ENCODE measurements at regions not wholly inside any gene's neighbourhood (a gene's known extent, or its start where the extent isn't known, plus 50 kb on each side); places are given as distances from the start of the nearest gene placed in this dataset.
"Not testable (repeated sequence)": the region's sequence is repeated elsewhere in the genome, so short reads cannot be mapped to it uniquely, and the experiment has no call there.

DNA sequence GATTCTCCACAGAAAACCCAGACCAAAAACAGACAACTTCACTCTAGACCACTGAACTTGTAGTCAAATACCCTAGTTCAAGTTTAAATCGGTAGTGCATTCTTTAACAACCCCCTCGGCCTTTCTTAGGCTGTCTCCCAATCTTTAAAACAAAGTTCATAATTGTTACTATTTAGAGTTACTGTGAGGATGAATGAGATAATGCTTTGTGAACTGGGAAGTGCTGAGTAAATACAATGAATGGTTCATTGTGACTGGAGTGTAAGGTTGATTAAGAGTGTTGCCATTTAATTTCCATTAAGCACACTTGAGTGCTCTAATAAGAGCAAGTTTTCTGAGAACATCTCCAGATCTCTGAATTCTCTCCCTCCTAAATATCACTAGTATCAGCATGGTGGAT, 228.8 kb upstream of the PIK3R1 start:
- ATAC-seq (ENCODE audit: low read depth): no peak
- no peak overlapping the region for H3K27ac Mint-ChIP-seq
- H3K9me3 Mint-ChIP-seq: no peaks in the 10 kb centered on the region
- H3K4me1 Mint-ChIP-seq: peaks cover 5% of the 10 kb centered on the region
- no peak overlapping the region for H3K4me3 Mint-ChIP-seq
- no peak for DNase-seq (ENCODE audit: low spot score in 2 of 2)
- H3K36me3 Mint-ChIP-seq: no peaks in the 10 kb centered on the region
- peaks cover 3% of the 10 kb centered on the region for H3K27me3 Mint-ChIP-seq

GRCh38 chr5:67985686-67986387, 229.7 kb upstream of the PIK3R1 start:
- ATAC-seq (ENCODE audit: low read depth) (no peak), DNase-seq (ENCODE audit: low spot score in 2 of 2) (no peak)
- Mint-ChIP-seq H3K4me3 (no peak overlapping the region), H3K9me3 (no peaks in the 10 kb centered on the region), H3K4me1 (peaks cover 5% of the 10 kb centered on the region), H3K27ac (no peak overlapping the region), H3K27me3 (peaks cover 3% of the 10 kb centered on the region), H3K36me3 (no peaks in the 10 kb centered on the region)

- no peaks in the 10 kb centered on the region for H3K9me3 Mint-ChIP-seq
- peaks cover 5% of the 10 kb centered on the region for H3K4me1 Mint-ChIP-seq
- no peaks in the 10 kb centered on the region for H3K36me3 Mint-ChIP-seq
- no peak overlapping the region for H3K27ac Mint-ChIP-seq
- ATAC-seq (ENCODE audit: low read depth) (no peak), DNase-seq (ENCODE audit: low spot score in 2 of 2) (no peak)
- H3K27me3 Mint-ChIP-seq: peaks cover 3% of the 10 kb centered on the region
- H3K4me3 Mint-ChIP-seq: no peak overlapping the region
These were observed 231.0 kb upstream of the PIK3R1 start for GRCh38 chr5:67984546-67984945.

GRCh38 chr5:67983251-67984110, 232.1 kb upstream of the PIK3R1 start:
- H3K9me3 Mint-ChIP-seq: no peaks in the 10 kb centered on the region
- H3K4me1 Mint-ChIP-seq: peaks cover 3% of the 10 kb centered on the region
- no peaks in the 10 kb centered on the region for H3K27me3 Mint-ChIP-seq
- H3K36me3 Mint-ChIP-seq: no peaks in the 10 kb centered on the region
- DNase-seq (ENCODE audit: low spot score in 2 of 2): no peak
- ATAC-seq (ENCODE audit: low read depth): no peak
- no peak overlapping the region for H3K4me3 Mint-ChIP-seq
- H3K27ac Mint-ChIP-seq: no peak overlapping the region

DNA sequence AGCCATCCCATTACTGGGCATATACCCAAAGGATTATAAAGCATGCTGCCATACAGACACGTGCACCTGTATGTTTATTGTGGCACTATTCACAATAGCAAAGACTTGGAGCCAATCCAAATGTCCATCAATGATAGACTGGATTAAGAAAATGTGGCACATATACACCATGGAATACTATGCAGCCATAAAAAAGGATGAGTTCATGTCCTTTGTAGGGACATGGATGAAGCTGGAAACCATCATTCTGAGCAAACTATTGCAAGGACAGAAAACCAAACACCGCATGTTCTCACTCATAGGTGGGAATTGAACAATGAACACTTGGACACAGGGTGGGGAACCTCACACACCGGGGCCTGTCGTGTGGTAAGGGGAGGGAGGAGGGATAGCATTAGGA, 233.4 kb upstream of the PIK3R1 start:
- H3K36me3 Mint-ChIP-seq; H3K4me1 Mint-ChIP-seq; H3K27me3 Mint-ChIP-seq; H3K27ac Mint-ChIP-seq; H3K9me3 Mint-ChIP-seq; ATAC-seq (ENCODE audit: low read depth); DNase-seq (ENCODE audit: low spot score in 2 of 2); H3K4me3 Mint-ChIP-seq: not testable (repeated sequence)

DNA sequence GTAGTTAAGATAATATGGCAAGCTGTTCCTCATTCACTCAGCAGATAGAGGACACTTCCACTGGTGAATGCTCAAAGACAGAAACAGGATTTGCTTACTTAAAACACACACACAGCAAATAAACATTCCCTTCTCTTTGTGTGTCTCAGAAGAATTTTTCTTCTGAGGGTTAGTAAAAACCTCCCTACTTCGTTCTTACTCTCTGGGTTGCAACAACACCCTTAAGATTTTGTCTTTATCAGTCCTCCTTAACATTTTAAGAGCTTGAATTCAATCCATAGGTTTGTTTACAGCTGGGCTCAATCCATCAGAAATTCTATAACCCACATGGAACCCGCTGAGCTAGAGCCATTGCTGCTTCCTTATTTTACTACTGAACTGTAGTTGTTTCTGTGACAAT, 237.4 kb upstream of the PIK3R1 start:
- H3K4me3 Mint-ChIP-seq: no peak overlapping the region
- H3K27ac Mint-ChIP-seq: no peak overlapping the region
- no peaks in the 10 kb centered on the region for H3K36me3 Mint-ChIP-seq
- H3K4me1 Mint-ChIP-seq: peaks cover 3% of the 10 kb centered on the region
- DNase-seq (ENCODE audit: low spot score in 2 of 2) (no peak), ATAC-seq (ENCODE audit: low read depth) (no peak)
- H3K27me3 Mint-ChIP-seq: no peaks in the 10 kb centered on the region
- H3K9me3 Mint-ChIP-seq: no peaks in the 10 kb centered on the region

DNA sequence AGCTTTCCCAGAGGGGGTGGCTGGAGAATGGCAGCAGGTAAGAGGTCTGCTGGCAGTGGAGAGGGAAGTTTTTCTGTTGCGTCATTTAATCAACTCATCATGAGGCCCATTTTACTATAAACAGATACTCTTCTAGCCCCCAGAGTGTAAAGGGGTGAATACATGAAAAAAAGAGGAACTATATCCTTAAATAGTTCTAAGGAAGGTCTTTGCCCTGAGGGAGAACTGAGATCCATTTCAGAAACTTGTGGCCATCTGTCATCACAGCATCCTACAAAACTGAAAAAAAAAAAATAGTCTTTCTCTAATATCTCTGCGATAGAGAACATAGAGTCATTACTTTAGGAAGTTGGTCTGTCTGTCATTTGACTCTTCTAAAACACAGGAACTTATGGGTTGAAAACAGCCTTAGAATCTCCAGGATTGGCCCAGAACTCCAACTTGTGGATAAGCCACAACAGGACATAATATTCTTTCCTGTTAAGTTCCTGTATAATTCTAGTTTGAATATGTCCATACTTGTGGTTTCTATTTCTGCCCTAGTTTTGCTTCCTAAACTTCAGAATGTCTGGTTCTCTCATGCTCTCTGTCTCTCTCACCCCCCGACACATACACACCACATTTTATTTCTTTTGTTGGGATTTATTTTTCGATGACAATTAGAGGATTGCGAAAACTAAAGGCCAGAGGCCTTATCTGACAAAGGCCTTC, 238.5 kb upstream of the PIK3R1 start:
- no peak overlapping the region for H3K4me3 Mint-ChIP-seq
- peak; percentile 31 for ATAC-seq (ENCODE audit: low read depth)
- H3K4me1 Mint-ChIP-seq: no peaks in the 10 kb centered on the region
- DNase-seq (ENCODE audit: low spot score in 2 of 2): no peak
- H3K9me3 Mint-ChIP-seq: no peaks in the 10 kb centered on the region
- no peaks in the 10 kb centered on the region for H3K27me3 Mint-ChIP-seq
- no peak overlapping the region for H3K27ac Mint-ChIP-seq
- H3K36me3 Mint-ChIP-seq: no peaks in the 10 kb centered on the region

DNA sequence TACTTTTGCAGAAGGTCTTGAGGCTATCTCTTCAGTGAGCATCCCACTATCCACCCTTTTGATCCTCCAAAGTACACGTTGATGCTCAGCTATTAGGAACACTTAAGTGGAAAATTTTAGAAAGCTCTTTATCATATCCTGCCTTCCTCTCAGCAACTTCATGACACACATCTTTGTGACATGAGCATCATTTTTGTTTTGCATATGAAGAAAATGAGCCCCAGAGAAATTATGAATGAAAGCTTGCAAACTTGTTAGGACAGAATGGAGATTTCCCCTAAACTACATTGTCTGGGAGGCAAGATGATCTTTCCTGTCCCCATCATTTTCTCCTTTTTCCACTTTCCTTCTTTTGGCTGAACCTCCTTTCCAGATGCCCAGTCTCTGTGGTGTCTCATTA, 239.4 kb upstream of the PIK3R1 start:
- H3K4me3 Mint-ChIP-seq: no peak overlapping the region
- no peaks in the 10 kb centered on the region for H3K27me3 Mint-ChIP-seq
- no peak overlapping the region for H3K27ac Mint-ChIP-seq
- no peak for DNase-seq (ENCODE audit: low spot score in 2 of 2)
- H3K4me1 Mint-ChIP-seq: no peaks in the 10 kb centered on the region
- no peaks in the 10 kb centered on the region for H3K9me3 Mint-ChIP-seq
- no peak for ATAC-seq (ENCODE audit: low read depth)
- H3K36me3 Mint-ChIP-seq: no peaks in the 10 kb centered on the region

GRCh38 chr5:67974471-67974870, 241.1 kb upstream of the PIK3R1 start:
- no peaks in the 10 kb centered on the region for H3K9me3 Mint-ChIP-seq
- H3K36me3 Mint-ChIP-seq: no peaks in the 10 kb centered on the region
- no peak overlapping the region for H3K4me3 Mint-ChIP-seq
- H3K27ac Mint-ChIP-seq: no peak overlapping the region
- no peaks in the 10 kb centered on the region for H3K4me1 Mint-ChIP-seq
- ATAC-seq (ENCODE audit: low read depth) (no peak), DNase-seq (ENCODE audit: low spot score in 2 of 2) (no peak)
- no peaks in the 10 kb centered on the region for H3K27me3 Mint-ChIP-seq

DNA sequence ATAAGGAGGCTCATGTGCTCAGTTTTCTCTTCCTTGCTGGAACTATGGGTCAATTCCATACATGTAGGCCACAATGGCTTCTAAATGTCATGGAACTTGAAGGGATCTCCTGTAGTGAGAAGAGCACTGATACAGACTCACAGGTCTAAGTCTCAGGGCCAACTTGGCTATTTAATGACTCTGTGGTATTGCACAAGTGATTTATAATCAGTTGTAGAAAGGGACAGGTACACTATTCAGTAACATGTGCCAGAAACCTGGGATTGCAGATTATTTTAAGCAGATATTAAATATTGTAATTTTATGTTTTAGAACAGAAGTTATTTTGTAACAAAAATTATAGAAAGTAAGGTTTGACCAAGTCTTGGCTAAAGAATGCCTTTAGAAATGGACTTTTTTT, 241.5 kb upstream of the PIK3R1 start:
- H3K36me3 Mint-ChIP-seq: no peaks in the 10 kb centered on the region
- H3K27ac Mint-ChIP-seq: no peak overlapping the region
- H3K4me3 Mint-ChIP-seq: no peak overlapping the region
- ATAC-seq (ENCODE audit: low read depth) (no peak), DNase-seq (ENCODE audit: low spot score in 2 of 2) (no peak)
- H3K9me3 Mint-ChIP-seq: no peaks in the 10 kb centered on the region
- no peaks in the 10 kb centered on the region for H3K4me1 Mint-ChIP-seq
- H3K27me3 Mint-ChIP-seq: no peaks in the 10 kb centered on the region

DNA sequence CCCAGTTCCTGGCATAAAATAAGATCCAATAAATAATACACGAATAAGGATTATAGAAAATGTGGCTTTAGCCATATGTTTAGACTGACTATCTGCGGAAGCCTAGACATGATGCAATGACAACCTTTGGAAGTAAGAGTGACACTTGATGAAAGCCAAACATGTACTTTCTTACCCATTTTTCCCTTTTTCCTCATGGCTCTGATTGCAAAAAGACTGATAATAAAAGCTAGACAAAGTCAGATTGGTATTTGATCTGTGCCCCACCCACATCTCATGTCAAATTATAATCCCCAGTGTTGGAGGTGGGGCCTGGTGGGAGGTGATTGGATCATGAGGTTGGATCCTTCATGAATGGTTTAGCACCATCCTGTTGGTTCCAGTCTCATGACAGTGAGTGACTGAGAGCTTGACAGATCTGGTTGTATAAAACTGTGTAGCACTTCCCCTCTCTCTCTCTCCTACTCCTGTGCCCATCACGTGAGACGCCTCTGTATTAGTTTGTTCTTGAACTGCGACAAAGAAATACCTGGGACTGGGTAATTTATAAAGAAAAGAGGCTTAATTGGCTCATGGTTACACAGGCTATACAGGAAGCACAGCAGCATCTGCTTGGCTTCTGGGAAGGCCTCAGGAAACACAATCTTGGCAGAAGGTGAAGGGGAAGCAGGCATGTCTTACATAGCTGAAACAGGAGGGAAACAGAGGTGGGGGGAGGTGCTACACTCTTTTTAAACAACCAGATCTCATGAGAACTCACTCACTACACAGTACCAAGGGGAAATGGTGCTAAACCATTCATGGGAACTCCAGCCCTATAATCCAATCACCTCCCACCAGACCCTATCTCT, 243.4 kb upstream of the PIK3R1 start:
- no peaks in the 10 kb centered on the region for H3K36me3 Mint-ChIP-seq
- no peak overlapping the region for H3K4me3 Mint-ChIP-seq
- H3K27ac Mint-ChIP-seq: no peak overlapping the region
- DNase-seq (ENCODE audit: low spot score in 2 of 2) (no peak), ATAC-seq (ENCODE audit: low read depth) (no peak)
- no peaks in the 10 kb centered on the region for H3K27me3 Mint-ChIP-seq
- no peaks in the 10 kb centered on the region for H3K4me1 Mint-ChIP-seq
- no peaks in the 10 kb centered on the region for H3K9me3 Mint-ChIP-seq

DNA sequence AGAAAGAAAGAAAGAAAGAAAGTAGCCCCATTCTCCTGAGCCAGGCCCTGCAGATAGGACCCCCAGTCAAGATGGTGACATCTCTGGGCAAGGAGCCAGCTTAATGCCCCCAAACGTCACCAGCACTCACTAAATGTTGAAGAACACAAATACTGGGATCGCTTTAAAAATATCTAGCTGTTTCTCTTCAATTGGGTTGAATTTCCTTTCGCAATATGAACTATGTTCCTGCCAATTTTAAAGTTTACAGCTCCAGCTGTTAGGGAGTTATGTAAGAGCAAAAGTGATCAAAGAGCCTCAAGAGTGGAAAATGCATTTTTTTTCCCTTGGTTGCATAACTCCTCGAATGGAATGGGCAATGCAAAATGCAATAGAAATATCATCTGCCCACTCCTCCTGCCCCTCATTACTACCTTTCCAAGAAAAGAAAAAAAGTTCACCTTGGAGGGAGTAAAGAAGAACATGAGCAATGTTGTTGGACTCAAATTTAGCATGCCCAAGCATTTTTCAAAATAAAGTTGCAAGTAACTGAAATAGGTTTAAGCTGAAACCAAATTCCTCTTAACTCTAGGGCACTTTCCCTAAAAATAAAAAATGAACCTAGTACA, 244.2 kb upstream of the PIK3R1 start:
- no peaks in the 10 kb centered on the region for H3K9me3 Mint-ChIP-seq
- no peak overlapping the region for H3K4me3 Mint-ChIP-seq
- DNase-seq (ENCODE audit: low spot score in 2 of 2): no peak
- no peaks in the 10 kb centered on the region for H3K4me1 Mint-ChIP-seq
- no peak for ATAC-seq (ENCODE audit: low read depth)
- H3K27ac Mint-ChIP-seq: no peak overlapping the region
- H3K27me3 Mint-ChIP-seq: no peaks in the 10 kb centered on the region
- H3K36me3 Mint-ChIP-seq: no peaks in the 10 kb centered on the region

DNA sequence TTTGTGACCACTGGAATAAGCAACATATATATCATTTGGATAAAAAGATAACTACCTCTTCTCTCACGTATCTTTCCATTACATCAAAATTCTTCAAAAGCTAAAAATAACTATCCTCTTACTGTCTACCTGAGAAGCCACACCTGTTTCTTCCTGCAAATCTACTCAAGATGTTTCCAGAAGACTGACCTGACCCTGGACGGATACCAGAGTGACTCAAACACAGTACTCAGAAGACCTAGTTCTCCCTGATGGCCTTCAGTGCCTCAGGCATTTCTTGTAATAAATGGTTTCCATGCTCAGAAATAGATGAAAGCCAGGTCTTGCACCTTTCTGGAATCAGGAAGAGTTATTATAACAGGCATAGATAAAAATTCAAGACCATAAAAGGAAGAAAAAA, 245.9 kb upstream of the PIK3R1 start:
- no peak for DNase-seq (ENCODE audit: low spot score in 2 of 2)
- H3K4me1 Mint-ChIP-seq: no peaks in the 10 kb centered on the region
- H3K36me3 Mint-ChIP-seq: no peaks in the 10 kb centered on the region
- no peaks in the 10 kb centered on the region for H3K27me3 Mint-ChIP-seq
- ATAC-seq (ENCODE audit: low read depth): no peak
- H3K27ac Mint-ChIP-seq: no peak overlapping the region
- no peaks in the 10 kb centered on the region for H3K9me3 Mint-ChIP-seq
- H3K4me3 Mint-ChIP-seq: no peak overlapping the region
